ENCODE measurements at regions not wholly inside any gene's neighbourhood (a gene's known extent, or its start where the extent isn't known, plus 50 kb on each side); places are given as distances from the start of the nearest gene placed in this dataset.

GRCh38 chr10:4088354-4089066 lies 303.5 kb upstream of the KLF6 start:
- H3K27me3 ChIP-seq (ENCODE audit: control insufficient read depth, low read length), result no peaks in the 10 kb centered on the region
- H3K36me3 ChIP-seq (ENCODE audit: control insufficient read depth, low read length), result no peaks in the 10 kb centered on the region
- no peaks in the 10 kb centered on the region for H3F3A ChIP-seq (ENCODE audit: control insufficient read depth, insufficient read depth)
- no peaks in the 10 kb centered on the region for H3K9me2 ChIP-seq (replicated peaks; ENCODE audit: control insufficient read depth, low read length)
- no peak overlapping the region for H3K27ac ChIP-seq (ENCODE audit: low read depth, low read length)
- H3K9me3 ChIP-seq (ENCODE audit: control insufficient read depth, insufficient read depth, low read length), result no peaks in the 10 kb centered on the region
- H4K20me1 ChIP-seq (ENCODE audit: control insufficient read depth, insufficient read depth, low read depth, low read length), result no peaks in the 10 kb centered on the region
- TF ChIP-seq EZH2phosphoT487 (IDR thresholded peaks at IDR 0.05; ENCODE audit: borderline replicate concordance, low read length), result no peak
- no peak for TF ChIP-seq CTCF (IDR thresholded peaks at IDR 0.05; ENCODE audit: low read depth, low read length, poor library complexity, severe bottlenecking)
- H3K4me3 ChIP-seq (ENCODE audit: low read length), result no peak overlapping the region
- H3K79me2 ChIP-seq (ENCODE audit: control insufficient read depth, low read length), result no peaks in the 10 kb centered on the region
- no peaks in the 10 kb centered on the region for H3K4me1 ChIP-seq (ENCODE audit: control insufficient read depth, low read length)
- H3K4me2 ChIP-seq (ENCODE audit: low read length), result no peak overlapping the region

- no peaks in the 10 kb centered on the region for H3K4me1 ChIP-seq (ENCODE audit: control insufficient read depth, low read length)
- H4K20me1 ChIP-seq (ENCODE audit: control insufficient read depth, insufficient read depth, low read depth, low read length), result no peaks in the 10 kb centered on the region
- no peak for TF ChIP-seq CTCF (IDR thresholded peaks at IDR 0.05; ENCODE audit: low read depth, low read length, poor library complexity, severe bottlenecking)
- no peak for TF ChIP-seq EZH2phosphoT487 (IDR thresholded peaks at IDR 0.05; ENCODE audit: borderline replicate concordance, low read length)
- no peaks in the 10 kb centered on the region for H3K9me2 ChIP-seq (replicated peaks; ENCODE audit: control insufficient read depth, low read length)
- no peaks in the 10 kb centered on the region for H3K36me3 ChIP-seq (ENCODE audit: control insufficient read depth, low read length)
- H3K4me3 ChIP-seq (ENCODE audit: low read length), result no peak overlapping the region
- no peaks in the 10 kb centered on the region for H3K9me3 ChIP-seq (ENCODE audit: control insufficient read depth, insufficient read depth, low read length)
- H3K4me2 ChIP-seq (ENCODE audit: low read length), result no peak overlapping the region
- no peak overlapping the region for H3K27ac ChIP-seq (ENCODE audit: low read depth, low read length)
- no peaks in the 10 kb centered on the region for H3K27me3 ChIP-seq (ENCODE audit: control insufficient read depth, low read length)
- no peaks in the 10 kb centered on the region for H3F3A ChIP-seq (ENCODE audit: control insufficient read depth, insufficient read depth)
- H3K79me2 ChIP-seq (ENCODE audit: control insufficient read depth, low read length), result no peaks in the 10 kb centered on the region
Observed at GRCh38 chr10:4086131-4086898, 301.3 kb upstream of the KLF6 start.

DNA sequence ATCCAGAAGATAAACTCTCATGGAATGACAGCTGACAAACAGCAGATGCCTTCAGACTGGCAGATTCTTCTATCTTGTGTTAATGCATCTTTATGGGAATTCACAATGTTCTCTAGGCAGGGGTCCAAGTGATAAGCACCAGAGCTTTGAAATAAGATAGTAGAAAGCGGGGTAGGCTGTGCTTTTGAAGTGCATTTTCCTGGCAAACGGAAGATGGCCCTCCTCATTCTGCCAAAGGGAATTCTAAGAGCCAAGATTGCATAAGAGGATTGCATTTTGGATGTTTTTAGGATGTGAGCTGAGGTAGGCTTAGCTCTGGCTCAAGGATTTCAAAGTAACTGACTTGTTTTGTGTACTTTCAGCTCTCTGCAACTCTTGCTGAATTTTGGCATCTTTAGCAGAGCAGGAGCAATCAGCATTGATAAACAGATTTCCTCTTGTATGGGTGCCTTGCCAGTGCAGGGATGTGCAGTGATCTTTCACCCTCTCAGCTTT lies 298.5 kb upstream of the KLF6 start:
- Histone ChIP-seq H3K27me3 (ENCODE audit: control insufficient read depth, low read length) (no peaks in the 10 kb centered on the region), H3K4me2 (ENCODE audit: low read length) (no peak overlapping the region), H3F3A (ENCODE audit: control insufficient read depth, insufficient read depth) (no peaks in the 10 kb centered on the region), H3K4me1 (ENCODE audit: control insufficient read depth, low read length) (peaks cover 3% of the 10 kb centered on the region; the same call in 1 of the 2 replicates), H3K27ac (ENCODE audit: low read depth, low read length) (no peak overlapping the region), H3K9me2 (replicated peaks; ENCODE audit: control insufficient read depth, low read length) (no peaks in the 10 kb centered on the region), H3K4me3 (ENCODE audit: low read length) (no peak overlapping the region), H4K20me1 (ENCODE audit: control insufficient read depth, insufficient read depth, low read depth, low read length) (no peaks in the 10 kb centered on the region), H3K9me3 (ENCODE audit: control insufficient read depth, insufficient read depth, low read length) (no peaks in the 10 kb centered on the region), H3K79me2 (ENCODE audit: control insufficient read depth, low read length) (no peaks in the 10 kb centered on the region), H3K36me3 (ENCODE audit: control insufficient read depth, low read length) (no peaks in the 10 kb centered on the region)
- no peak for TF ChIP-seq CTCF (IDR thresholded peaks at IDR 0.05; ENCODE audit: low read depth, low read length, poor library complexity, severe bottlenecking)
- no peak for TF ChIP-seq EZH2phosphoT487 (IDR thresholded peaks at IDR 0.05; ENCODE audit: borderline replicate concordance, low read length)
